HG02973 (cell line): ENCODE measurements at regions not wholly inside any gene's neighbourhood (a gene's known extent, or its start where the extent isn't known, plus 50 kb on each side); places are given as distances from the start of the nearest gene placed in this dataset.

ENCODE experiments used
- ATAC-seq: cut with Tn5 transposase; IDR thresholded peaks from one replicate; pipeline ENCODE4 v1.9.1; 2021; ENCODE audit warnings: moderate library complexity; ENCODE audit not compliant: unreplicated experiment

DNA sequence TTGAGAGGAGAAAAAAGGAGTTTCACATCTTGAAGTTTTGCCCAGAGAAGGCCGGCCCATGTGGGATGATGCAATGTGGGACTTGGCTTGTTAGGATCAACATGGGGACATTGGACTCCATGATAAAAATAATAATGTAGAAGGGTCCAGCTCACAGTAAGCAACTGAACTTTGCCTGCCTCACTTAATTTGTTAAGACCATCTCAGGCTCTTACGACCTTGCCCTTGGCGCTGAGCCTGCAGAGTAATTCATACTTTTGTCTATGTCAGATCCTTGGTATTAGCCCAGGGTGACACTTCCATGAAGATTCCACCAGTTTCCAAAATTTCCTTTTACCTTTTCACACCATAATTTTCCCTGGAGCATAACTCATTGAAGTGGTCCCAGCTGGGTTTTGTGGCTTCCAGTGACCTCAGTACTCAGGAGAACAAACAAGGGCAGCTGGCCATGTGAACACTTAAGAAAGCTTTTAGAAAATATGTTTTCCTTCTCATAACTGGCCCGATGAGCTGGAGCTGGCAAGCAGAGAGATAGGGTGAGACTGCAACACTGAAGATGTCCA lies 315.4 kb upstream of the RASGRP1 start:
- ATAC-seq = no peak

DNA sequence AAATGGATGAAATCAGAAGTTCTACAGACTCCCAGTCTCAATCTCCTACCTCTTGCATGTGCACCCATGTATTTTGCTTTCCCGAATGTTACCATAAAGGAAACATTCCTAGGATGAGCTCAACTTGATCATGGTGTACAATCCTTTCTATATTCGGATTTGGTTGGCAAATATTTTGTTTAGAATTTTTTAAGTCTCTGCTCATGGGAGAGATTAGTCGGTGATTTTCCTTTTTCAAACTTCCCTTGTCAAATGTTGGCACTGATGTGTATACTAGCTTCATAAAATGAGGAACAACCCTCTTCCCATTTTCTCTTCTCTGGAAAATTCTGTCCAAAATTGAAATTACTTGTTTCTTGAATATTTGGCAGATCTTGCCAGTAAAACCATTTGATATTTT lies 317.6 kb upstream of the RASGRP1 start:
- no peak for ATAC-seq

- no peak for ATAC-seq
Measured at GRCh38 chr15:38883987-38884386, 319.4 kb upstream of the RASGRP1 start.

- ATAC-seq = no peak
Measured at GRCh38 chr15:38885001-38885400, 320.4 kb upstream of the RASGRP1 start.

DNA sequence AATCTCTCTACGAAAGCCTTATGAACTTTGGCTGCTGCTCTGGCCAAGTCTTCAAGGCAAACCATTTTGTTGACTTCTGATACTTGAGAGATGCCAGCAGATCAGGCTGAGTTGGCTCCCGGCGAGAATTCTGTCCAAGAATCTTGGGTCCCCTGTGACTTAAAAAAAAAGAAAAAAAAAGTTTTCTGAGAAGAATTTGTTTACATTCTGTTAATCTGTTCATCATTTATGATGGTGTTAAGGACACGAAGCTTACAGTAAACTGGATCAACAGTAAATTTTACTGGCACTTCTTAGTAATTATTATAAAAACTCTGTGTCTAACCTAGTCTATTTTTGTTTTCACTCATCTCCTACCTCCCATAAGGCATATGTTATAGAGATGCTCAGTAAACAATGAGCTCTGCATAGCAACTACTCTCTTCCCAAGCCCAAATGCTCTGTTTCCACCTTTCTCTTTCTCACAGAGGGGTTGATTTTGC lies 320.9 kb upstream of the RASGRP1 start:
- ATAC-seq = no peak

- no peak for ATAC-seq
Measured at GRCh38 chr15:38886315-38887163, 321.9 kb upstream of the RASGRP1 start.

GRCh38 chr15:38888701-38889221 lies 324.1 kb upstream of the RASGRP1 start:
- ATAC-seq = no peak

DNA sequence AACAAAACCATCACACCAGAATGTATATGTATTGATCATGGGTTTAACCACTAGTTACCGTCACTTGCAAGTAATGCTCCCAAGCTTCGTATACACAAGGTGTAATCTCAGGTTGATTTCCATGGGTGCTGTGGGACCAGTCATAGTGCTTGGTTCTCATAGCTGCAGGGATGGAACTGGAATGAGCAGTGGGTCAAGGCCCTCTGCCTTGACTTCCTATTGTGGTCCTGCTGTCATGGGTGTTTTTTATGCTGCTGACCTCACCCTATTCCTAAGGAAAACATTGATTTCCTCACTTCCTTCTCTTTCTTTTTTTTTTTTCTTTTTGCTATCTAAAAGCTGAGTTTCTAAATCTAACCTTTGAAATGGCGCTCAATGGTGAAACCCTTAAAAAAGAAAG lies 325.6 kb upstream of the RASGRP1 start:
- ATAC-seq = no peak

GRCh38 chr15:38893925-38894242 lies 329.3 kb upstream of the RASGRP1 start:
- no peak for ATAC-seq

DNA sequence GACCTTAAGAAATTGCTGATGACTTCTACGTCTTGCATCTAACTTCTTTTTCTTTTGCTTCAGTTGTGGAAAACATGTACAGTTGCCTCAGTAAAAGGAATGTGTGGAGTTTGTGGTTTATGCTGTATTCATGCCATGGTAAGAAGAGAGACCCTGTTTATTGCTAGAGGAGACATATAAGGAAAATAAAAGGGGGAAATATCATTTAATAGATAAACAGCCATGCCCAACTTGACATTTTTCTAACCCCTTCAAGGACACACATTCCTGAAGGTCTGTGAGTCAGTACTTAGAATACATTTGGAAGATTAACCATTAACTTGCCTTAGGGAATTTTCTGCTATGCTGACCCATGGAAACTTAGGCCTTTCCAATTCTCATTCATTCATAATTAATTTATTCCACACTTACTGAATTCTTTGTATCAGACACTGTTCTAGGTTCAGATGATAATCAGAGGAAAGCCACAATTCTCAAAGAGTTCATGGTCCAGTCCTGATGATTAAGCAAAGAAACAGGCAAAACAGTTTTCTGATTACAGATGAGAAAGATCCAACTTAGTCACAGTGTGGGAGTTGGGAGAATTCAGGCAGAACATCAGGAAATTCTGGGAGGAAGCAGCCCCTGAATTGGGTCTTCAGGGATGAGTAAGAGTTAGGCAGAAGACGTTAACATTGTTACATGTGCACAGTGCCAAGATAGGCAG lies 329.8 kb upstream of the RASGRP1 start:
- no peak for ATAC-seq

DNA sequence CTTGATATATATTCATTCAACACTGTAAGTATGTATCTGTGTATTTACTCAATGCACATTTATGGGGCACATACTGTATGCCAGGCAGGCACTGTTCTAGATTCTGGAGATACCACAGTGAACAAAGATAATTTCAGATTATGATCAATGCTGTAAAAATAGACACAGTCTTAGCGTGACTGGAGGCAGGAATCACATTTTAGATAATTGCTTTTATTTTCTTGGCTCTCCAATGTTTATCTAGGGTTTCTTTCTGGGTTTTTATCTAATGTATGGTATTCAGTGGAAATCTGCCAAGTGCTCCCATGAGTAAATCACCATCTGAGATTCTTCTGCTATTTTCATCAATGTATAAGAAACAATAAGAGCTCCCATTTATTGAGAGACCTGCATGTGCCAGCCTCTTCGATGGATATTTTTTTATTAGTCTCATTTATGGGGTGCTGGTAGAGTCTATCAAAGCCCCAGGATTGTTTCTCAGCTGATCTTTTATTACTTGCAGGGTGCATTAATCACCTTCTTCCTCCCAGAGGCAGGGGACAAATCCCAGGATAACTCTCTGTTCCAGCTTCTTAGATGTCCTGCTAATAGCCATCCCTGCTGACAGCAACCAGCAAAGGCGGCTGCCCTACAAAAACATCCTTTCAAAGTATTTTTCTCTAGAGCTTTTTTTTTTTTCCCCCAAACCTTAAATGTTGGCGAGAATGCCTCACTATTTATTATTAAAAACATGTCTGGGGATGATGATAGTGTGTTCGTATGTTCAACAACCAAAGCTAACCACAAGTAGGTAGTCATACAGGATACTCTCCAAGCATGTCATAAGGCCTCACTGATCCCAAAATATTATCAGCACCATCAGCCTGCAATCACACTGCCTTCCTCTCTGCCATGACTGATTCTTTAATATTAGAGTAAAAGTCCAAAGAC lies 331.0 kb upstream of the RASGRP1 start:
- no peak for ATAC-seq

GRCh38 chr15:38896647-38897046 lies 332.0 kb upstream of the RASGRP1 start:
- ATAC-seq = no peak

DNA sequence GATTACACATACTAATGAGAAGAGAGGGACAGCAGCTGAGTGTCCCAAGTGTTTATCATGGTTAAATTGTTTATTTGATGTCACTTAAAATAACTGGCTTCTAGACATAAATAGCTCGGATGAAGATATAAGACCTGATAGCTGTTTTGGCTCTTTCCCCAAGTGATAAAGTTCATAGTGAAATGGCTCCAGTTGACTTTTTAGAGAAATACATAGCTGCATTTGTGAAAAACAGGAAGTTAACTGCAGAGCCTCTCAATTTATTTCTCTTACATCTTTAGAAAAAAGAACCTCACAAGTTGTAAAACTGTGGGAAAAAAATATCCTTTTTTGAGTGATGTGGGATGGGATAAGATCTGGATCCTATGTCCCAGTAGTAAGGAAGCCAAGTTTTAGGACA lies 332.9 kb upstream of the RASGRP1 start:
- ATAC-seq = no peak

GRCh38 chr15:38898236-38898635 lies 333.6 kb upstream of the RASGRP1 start:
- no peak for ATAC-seq

DNA sequence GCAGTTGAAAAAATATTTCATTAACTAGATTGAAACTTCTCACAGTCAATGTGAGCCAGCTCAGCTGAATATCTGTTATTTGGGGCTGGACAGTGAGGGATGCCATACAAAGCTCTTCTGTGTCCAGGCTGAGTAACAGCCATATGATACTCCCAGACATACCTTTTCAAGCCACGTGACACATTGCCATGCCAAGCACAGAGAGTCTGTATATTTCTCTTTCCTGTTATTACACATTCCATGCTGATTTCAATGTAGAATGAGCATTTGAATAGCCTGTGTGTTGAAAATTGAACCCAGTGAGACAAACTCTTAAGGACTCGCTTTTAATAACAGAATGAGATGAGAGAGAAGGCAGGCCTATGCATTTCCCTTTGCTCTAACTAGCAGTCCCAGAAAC lies 334.7 kb upstream of the RASGRP1 start:
- ATAC-seq = no peak

DNA sequence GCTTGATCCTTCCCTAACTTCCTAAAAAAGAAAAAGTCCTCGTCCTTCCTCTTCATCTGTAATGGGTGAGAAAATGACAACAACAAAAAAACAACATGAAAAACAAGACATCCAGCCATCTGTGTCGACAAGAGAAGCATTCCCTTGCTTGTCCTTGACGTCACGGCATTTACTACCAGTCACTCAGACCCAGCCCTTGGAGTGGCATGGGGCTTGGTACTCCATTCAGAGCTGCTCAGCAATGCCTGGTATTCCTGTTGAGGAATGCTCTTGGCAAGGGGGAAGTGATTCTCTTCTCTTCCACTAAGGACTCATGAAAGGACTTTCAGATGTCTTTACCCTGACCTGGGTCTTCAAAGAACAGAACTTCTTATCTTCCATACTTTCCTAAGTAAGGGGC lies 339.7 kb upstream of the RASGRP1 start:
- no peak for ATAC-seq

DNA sequence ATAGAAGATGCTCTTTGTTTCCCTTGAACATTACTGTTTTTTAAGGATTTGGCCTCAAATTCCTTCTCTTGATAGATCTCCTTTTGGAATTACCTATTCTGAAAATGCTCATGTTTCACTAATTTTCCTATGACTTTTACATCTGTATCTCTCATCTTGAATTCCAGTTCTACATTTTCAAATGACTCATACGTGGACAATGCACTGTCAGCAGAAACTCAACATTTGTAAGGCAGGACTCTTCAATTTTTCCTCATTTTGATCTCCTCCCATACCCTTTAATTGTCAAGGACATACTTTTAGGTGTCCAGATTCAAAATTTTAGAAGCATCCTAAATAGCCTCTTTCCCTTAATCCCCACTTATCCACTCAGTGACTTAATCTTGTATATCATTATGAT lies 341.0 kb upstream of the RASGRP1 start:
- no peak for ATAC-seq

DNA sequence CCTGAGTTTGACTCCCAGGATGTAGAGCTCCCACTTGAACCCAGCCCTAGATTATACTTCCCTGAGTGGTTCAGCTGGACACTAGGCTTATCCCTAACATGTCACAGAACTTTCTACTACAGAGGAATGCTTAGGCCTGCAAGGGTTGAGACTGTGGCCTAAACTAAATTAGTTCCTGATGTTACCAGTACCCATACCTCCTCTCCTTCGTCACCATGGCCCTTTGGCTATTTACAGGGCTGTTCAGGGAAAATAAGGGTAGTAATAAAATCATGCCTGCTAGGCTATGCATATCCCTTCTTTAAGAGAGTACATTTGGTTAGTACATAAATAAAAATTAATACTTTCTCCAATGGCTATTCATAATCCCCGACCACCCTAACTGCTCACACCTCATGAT lies 356.4 kb upstream of the RASGRP1 start:
- ATAC-seq = no peak

- ATAC-seq = no peak
Measured at GRCh38 chr15:38921471-38921870, 356.9 kb upstream of the RASGRP1 start.

- ATAC-seq = no peak
Measured at GRCh38 chr15:38928431-38928830, 363.8 kb upstream of the RASGRP1 start.
